HG03439 (cell line): ENCODE measurements at regions not wholly inside any gene's neighbourhood (a gene's known extent, or its start where the extent isn't known, plus 50 kb on each side); places are given as distances from the start of the nearest gene placed in this dataset.

Experiments
- ATAC-seq: cut with Tn5 transposase; IDR thresholded peaks from one replicate; pipeline ENCODE4 v1.9.1; 2021; ENCODE audit warnings: mild to moderate bottlenecking, moderate library complexity; ENCODE audit not compliant: unreplicated experiment

DNA sequence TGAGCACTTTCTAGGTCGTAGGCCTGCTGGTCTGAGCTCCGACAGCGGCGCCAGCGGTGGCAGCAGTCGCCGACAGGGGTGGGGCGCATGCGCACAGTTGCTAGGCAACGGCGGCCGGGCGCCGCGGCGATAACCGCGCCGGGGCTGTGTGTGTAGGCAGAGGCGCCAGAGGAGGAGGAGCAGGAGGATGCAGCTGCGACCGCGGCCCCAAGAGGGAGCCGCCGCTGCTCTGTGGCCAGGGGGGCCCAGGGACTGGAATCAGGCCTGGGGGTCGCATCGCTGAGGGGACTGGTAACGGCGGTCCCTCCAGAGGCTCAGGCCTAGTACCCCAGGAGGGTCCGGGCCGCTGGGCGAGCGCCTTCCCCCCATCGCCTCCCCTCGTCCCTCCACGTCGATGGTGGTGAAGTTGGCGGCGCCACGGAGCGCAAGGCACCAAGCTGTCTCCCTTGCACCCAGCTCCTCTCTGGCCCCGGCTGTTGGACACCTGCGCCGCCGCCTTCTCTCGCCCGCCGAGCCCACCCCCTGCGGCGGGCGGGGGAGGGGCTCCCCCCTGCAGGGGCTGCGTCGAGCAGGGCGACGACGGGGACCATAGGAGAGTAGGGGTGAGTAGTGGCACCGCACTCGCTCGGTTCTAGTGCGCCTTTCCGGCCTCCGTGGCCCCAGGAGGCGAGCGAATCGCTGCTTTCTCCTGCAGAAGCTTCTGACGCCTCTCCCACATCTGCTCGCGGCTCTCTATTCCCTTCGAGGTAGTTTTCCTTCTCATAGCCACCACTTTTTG is 58.6 kb upstream of the ZC4H2 start, which contains the start of gene ZC3H12B:
ZC3H12B (plus strand) TSS at position 159 of the 778 bp plus-strand sequence.
- ATAC-seq = peak; percentile 97

DNA sequence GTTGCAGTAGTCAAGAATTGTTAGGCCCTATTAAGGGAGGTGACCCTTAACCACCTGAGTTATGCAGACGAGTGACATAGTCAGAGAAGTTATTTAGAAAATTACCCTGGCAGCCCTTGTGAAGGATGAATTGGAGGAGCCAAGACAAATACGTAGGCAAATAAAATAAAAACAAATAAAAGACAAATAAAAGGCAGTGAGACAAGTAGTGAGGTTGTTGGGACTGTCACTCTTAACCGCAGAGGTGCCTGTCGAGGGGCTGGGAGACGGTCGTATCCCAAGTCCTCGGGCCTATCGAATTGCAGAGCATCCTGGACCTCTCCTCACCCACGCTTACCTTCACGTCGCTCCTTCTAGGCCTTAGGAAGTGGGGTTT is 58.0 kb upstream of the ZC4H2 start:
- ATAC-seq = peak; percentile 4
